Breast epithelium (tissue), 3 donors: ENCODE measurements at regions not wholly inside any gene's neighbourhood (a gene's known extent, or its start where the extent isn't known, plus 50 kb on each side); places are given as distances from the start of the nearest gene placed in this dataset.

ENCODE experiments used
- CTCF ChIP-seq, 3 donors: fragments of 450-650 bp; IDR thresholded peaks; one replicate each; pipeline ENCODE4 v1.5.1; 2016 to 2017; ENCODE audit warnings: antibody characterized with exemption in 3 of 3, mild to moderate bottlenecking in 3 of 3, moderate library complexity in 3 of 3
- POLR2AphosphoS5 ChIP-seq, 3 donors: sonication (generic); formaldehyde crosslinking; IDR thresholded peaks; one replicate each; pipeline ENCODE4 v1.6.1; 2017; ENCODE audit warnings: antibody characterized with exemption in 3 of 3

DNA sequence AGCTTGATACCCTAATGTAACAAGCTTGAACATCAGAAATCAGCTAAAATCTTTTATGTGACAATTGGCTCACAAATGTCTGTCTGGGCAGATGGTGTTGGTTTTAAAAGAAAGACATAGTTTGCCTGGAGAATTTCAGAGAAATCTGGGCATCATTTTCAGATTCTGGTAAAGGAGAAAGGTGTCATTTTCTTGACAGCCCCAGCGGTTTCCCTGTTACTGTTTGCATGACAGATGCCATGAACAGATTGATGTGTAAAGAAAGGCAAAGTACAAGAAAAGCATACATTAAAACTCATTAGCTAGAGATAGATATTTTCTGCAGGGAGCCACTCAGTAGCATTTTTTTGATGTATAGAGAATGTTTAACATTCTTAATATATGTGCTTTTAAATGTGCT is 987.9 kb downstream of the OLFM4 start:
- no peak for TF ChIP-seq CTCF (IDR thresholded peaks at IDR 0.05)
- TF ChIP-seq POLR2AphosphoS5 (IDR thresholded peaks at IDR 0.05), result no peak
